ENCODE measurements at regions not wholly inside any gene's neighbourhood (a gene's known extent, or its start where the extent isn't known, plus 50 kb on each side); places are given as distances from the start of the nearest gene placed in this dataset.

DNA sequence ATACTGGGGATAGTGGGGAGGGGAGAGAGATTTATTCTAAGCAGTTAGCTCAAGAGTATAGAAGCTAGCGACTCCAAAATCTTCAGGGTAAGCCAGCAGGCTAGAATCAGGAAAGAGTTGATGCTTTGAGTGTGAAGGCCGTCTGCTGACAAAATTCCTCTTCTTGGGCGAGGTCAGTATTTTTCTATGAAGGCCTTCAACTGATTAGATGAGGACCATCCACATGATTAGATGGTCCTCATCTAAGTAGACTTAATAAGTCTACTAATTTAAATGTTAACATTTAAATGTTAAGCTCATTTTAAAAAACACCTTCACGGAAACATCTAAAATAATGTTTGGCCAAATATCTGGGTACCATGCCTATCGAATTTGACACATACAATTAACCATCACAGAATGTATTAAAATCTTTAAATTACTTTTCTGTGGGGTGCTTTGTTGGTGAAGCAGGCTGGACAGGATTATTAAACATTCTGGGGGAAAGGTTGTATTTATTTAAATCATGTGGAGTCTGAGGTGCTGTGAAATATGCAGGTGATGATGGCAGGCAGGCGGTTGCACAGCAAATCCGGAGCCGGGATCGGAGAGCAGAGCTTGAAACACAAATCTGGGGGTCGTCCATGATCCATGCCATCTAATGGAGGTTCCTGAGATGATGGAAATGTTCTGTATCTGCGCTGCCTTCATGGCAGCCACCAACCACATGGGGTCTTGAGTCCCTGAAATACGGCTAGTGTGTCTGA lies 49.8 kb upstream of the ADORA2B start:
- RAD21 ChIA-PET (ENCODE audit: low non-redundant PET in 1 of 2, low total read pairs in 2 of 2, uncharacterized antibody in 2 of 2, unreplicated experiment in 2 of 2): no interaction called here
- CTCF ChIA-PET: interaction anchor here (1.0 kb wide), 1 partner anchor 9 kb away, joined by 3 read pairs; no protein-coding TSS in a partner anchor
- Histone ChIP-seq H3K27ac (ENCODE audit: low read depth, low read length) (no peak overlapping the region), H4K20me1 (ENCODE audit: insufficient read depth) (no peaks in the 10 kb centered on the region), H3K4me1 (ENCODE audit: control insufficient read depth in 1 of 2, insufficient read depth in 2 of 2, low read length in 2 of 2) (no peaks in the 10 kb centered on the region), H3K9ac (ENCODE audit: low read length) (no peak overlapping the region), H3K4me2 (ENCODE audit: low read length) (no peak overlapping the region), H3K9me2 (ENCODE audit: insufficient read depth) (no peaks in the 10 kb centered on the region), H3K79me2 (ENCODE audit: insufficient read depth, low read length) (no peaks in the 10 kb centered on the region), H3K9me3 (ENCODE audit: control insufficient read depth in 1 of 2, insufficient read depth in 1 of 2, low read depth in 1 of 2, low read length in 2 of 2) (no peaks in the 10 kb centered on the region), H2AFZ (ENCODE audit: low read depth, low read length, poor library complexity, severe bottlenecking) (no peak overlapping the region), H3K27me3 (ENCODE audit: insufficient read depth, low read length) (no peaks in the 10 kb centered on the region), H3K4me3 (replicated peaks in 1 of 2; ENCODE audit: low read depth in 1 of 2, low read length in 2 of 2) (no peak overlapping the region), H3K36me3 (ENCODE audit: control insufficient read depth in 1 of 2, insufficient read depth in 2 of 2, low read length in 2 of 2) (no peaks in the 10 kb centered on the region)
- TF ChIP-seq JUND (IDR thresholded peaks at IDR 0.05) (no peak), SRF (IDR thresholded peaks at IDR 0.05; ENCODE audit: low read depth) (no peak), EGR1 (IDR thresholded peaks at IDR 0.05; ENCODE audit: low read depth) (no peak), ELF1 (IDR thresholded peaks at IDR 0.05; ENCODE audit: borderline replicate concordance, low read depth) (no peak), ZFX (IDR thresholded peaks at IDR 0.05) (no peak), SP1 (IDR thresholded peaks at IDR 0.05; ENCODE audit: low read depth) (no peak), TCF7L2 (IDR thresholded peaks at IDR 0.05; ENCODE audit: borderline replicate concordance, extremely low read depth, insufficient read depth, insufficient read length) (no peak), POLR2AphosphoS5 (IDR thresholded peaks at IDR 0.05; ENCODE audit: low read depth, low read length) (no peak), MAX (IDR thresholded peaks at IDR 0.05) (no peak), ZBTB33 (IDR thresholded peaks at IDR 0.05; ENCODE audit: extremely low read depth, insufficient replicate concordance, low read length) (no peak), RAD21 (IDR thresholded peaks at IDR 0.05; ENCODE audit: low read depth) (no peak), YY1 (IDR thresholded peaks at IDR 0.05; ENCODE audit: extremely low read depth, insufficient replicate concordance, low read depth, low read length) (no peak), ZNF274 (IDR thresholded peaks at IDR 0.05; ENCODE audit: low read depth, low read length) (no peak), EZH2 (IDR thresholded peaks at IDR 0.05) (no peak)
- TF ChIP-seq, protein P1, sequence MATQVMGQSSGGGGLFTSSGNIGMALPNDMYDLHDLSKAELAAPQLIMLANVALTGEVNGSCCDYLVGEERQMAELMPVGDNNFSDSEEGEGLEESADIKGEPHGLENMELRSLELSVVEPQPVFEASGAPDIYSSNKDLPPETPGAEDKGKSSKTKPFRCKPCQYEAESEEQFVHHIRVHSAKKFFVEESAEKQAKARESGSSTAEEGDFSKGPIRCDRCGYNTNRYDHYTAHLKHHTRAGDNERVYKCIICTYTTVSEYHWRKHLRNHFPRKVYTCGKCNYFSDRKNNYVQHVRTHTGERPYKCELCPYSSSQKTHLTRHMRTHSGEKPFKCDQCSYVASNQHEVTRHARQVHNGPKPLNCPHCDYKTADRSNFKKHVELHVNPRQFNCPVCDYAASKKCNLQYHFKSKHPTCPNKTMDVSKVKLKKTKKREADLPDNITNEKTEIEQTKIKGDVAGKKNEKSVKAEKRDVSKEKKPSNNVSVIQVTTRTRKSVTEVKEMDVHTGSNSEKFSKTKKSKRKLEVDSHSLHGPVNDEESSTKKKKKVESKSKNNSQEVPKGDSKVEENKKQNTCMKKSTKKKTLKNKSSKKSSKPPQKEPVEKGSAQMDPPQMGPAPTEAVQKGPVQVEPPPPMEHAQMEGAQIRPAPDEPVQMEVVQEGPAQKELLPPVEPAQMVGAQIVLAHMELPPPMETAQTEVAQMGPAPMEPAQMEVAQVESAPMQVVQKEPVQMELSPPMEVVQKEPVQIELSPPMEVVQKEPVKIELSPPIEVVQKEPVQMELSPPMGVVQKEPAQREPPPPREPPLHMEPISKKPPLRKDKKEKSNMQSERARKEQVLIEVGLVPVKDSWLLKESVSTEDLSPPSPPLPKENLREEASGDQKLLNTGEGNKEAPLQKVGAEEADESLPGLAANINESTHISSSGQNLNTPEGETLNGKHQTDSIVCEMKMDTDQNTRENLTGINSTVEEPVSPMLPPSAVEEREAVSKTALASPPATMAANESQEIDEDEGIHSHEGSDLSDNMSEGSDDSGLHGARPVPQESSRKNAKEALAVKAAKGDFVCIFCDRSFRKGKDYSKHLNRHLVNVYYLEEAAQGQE (IDR thresholded peaks at IDR 0.05; ENCODE audit: low read depth): no peak
- TF ChIP-seq, protein P2, sequence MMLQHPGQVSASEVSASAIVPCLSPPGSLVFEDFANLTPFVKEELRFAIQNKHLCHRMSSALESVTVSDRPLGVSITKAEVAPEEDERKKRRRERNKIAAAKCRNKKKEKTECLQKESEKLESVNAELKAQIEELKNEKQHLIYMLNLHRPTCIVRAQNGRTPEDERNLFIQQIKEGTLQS (IDR thresholded peaks at IDR 0.05): no peak
- TF ChIP-seq, protein P3, sequence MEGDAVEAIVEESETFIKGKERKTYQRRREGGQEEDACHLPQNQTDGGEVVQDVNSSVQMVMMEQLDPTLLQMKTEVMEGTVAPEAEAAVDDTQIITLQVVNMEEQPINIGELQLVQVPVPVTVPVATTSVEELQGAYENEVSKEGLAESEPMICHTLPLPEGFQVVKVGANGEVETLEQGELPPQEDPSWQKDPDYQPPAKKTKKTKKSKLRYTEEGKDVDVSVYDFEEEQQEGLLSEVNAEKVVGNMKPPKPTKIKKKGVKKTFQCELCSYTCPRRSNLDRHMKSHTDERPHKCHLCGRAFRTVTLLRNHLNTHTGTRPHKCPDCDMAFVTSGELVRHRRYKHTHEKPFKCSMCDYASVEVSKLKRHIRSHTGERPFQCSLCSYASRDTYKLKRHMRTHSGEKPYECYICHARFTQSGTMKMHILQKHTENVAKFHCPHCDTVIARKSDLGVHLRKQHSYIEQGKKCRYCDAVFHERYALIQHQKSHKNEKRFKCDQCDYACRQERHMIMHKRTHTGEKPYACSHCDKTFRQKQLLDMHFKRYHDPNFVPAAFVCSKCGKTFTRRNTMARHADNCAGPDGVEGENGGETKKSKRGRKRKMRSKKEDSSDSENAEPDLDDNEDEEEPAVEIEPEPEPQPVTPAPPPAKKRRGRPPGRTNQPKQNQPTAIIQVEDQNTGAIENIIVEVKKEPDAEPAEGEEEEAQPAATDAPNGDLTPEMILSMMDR (IDR thresholded peaks at IDR 0.05 in 2 of 3, conservative IDR thresholded peaks at IDR 0.05 in 1 of 3; ENCODE audit: borderline replicate concordance in 1 of 3, insufficient read depth in 1 of 3, low read depth in 2 of 3, low read length in 2 of 3): no peak
- no peak for DNase-seq (ENCODE audit: low read depth, low spot score)
- intact Hi-C loops (cut with micrococcal nuclease): no loop called here
- no TSS peak for BruUV-seq (replicated peaks)
- no peak for ATAC-seq
- POLR2A ChIA-PET: no interaction called here

Measured in HCT116 (cell line).